ENCODE measurements at regions not wholly inside any gene's neighbourhood (a gene's known extent, or its start where the extent isn't known, plus 50 kb on each side); places are given as distances from the start of the nearest gene placed in this dataset.

GRCh38 chr9:17938035-17938655, 359.3 kb downstream of the SH3GL2 start:
- no peak overlapping the region for H3K4me3 ChIP-seq
- DNase-seq (ENCODE audit: extremely low spot score): no peak
- H3K4me1 ChIP-seq: peaks cover 0 to 13% (median 10%) of the 10 kb centered on the region in 4 donors
- H3K9me3 ChIP-seq: no peaks in the 10 kb centered on the region
- H3K27ac ChIP-seq (replicated peaks in 1 of 4): no peak overlapping the region
- H3K36me3 ChIP-seq: no peaks in the 10 kb centered on the region
- no peaks in the 10 kb centered on the region for H3K27me3 ChIP-seq
- intact Hi-C loops (cut with DNase I): no loop called here
- WGBS: 67% methylated on average over 8 of the region's 8 CpGs
- TF ChIP-seq EP300 (IDR thresholded peaks at IDR 0.05): no peak
- TF ChIP-seq POLR2A (IDR thresholded peaks at IDR 0.05; ENCODE audit: low read depth): no peak
- TF ChIP-seq, protein P1, sequence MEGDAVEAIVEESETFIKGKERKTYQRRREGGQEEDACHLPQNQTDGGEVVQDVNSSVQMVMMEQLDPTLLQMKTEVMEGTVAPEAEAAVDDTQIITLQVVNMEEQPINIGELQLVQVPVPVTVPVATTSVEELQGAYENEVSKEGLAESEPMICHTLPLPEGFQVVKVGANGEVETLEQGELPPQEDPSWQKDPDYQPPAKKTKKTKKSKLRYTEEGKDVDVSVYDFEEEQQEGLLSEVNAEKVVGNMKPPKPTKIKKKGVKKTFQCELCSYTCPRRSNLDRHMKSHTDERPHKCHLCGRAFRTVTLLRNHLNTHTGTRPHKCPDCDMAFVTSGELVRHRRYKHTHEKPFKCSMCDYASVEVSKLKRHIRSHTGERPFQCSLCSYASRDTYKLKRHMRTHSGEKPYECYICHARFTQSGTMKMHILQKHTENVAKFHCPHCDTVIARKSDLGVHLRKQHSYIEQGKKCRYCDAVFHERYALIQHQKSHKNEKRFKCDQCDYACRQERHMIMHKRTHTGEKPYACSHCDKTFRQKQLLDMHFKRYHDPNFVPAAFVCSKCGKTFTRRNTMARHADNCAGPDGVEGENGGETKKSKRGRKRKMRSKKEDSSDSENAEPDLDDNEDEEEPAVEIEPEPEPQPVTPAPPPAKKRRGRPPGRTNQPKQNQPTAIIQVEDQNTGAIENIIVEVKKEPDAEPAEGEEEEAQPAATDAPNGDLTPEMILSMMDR (IDR thresholded peaks at IDR 0.05): no peak
- no peak for TF ChIP-seq POLR2AphosphoS5 (IDR thresholded peaks at IDR 0.05)

DNA sequence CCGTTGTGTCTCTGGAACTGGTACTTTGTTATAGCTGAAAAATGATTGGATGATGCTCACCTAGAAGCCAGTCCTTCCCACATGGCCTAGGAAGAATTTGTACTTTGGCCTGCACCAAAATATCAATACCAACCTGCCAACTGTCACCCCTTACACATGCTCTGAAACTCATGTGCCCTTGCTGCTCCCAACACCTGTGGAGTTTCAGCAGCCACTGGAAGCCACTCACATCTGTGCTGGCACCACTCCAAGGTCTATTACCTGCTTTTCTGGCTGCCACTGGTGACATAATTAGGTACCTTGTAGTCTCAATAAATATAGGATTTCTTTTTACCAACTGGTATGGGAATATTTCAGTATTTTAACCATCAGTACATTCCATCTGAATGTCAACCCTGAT, 363.6 kb downstream of the SH3GL2 start:
- H3K27ac ChIP-seq (replicated peaks in 1 of 4): no peak overlapping the region
- WGBS: 93% methylated on average over 1 of the region's 1 CpG
- intact Hi-C loops (cut with DNase I): no loop called here
- no peaks in the 10 kb centered on the region for H3K9me3 ChIP-seq
- no peak for DNase-seq (ENCODE audit: extremely low spot score)
- TF ChIP-seq, protein P1 (IDR thresholded peaks at IDR 0.05): no peak
- no peak for TF ChIP-seq POLR2AphosphoS5 (IDR thresholded peaks at IDR 0.05)
- no peak for TF ChIP-seq EP300 (IDR thresholded peaks at IDR 0.05)
- TF ChIP-seq POLR2A (IDR thresholded peaks at IDR 0.05; ENCODE audit: low read depth): no peak
- no peaks in the 10 kb centered on the region for H3K27me3 ChIP-seq
- H3K4me1 ChIP-seq: peaks cover 0 to 13% (median 8%) of the 10 kb centered on the region in 4 donors
- H3K36me3 ChIP-seq: no peaks in the 10 kb centered on the region
- H3K4me3 ChIP-seq: no peak overlapping the region

DNA sequence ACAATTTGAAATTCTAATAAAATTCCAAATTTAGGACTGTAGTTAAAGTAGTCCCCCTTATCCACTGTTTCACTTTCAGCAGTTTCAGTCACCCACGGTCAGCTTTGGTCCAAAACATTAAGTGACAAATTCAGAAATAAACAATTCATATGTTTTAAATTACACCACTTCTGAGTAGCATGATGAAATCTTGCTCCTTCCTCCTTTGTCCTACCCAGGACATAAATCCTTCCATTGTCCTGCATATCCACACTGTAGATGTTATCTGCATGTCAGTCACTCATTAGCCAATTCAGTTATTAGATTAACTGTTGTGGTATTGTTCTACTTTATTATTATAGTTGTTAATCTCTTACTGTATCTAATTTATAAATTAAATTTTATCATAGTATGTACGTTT, 376.5 kb downstream of the SH3GL2 start:
- no peaks in the 10 kb centered on the region for H3K36me3 ChIP-seq
- no peak for DNase-seq (ENCODE audit: extremely low spot score)
- peak overlapping the region in 2 of 4 donors; percentile 18 to 78 for H3K27ac ChIP-seq (replicated peaks in 1 of 4)
- no peaks in the 10 kb centered on the region for H3K9me3 ChIP-seq
- H3K4me1 ChIP-seq: peaks cover 0 to 69% (median 28%) of the 10 kb centered on the region in 4 donors
- H3K4me3 ChIP-seq: no peak overlapping the region
- H3K27me3 ChIP-seq: no peaks in the 10 kb centered on the region
- intact Hi-C loops (cut with DNase I): no loop called here
- TF ChIP-seq EP300 (IDR thresholded peaks at IDR 0.05) (no peak), POLR2A (IDR thresholded peaks at IDR 0.05; ENCODE audit: low read depth) (no peak), POLR2AphosphoS5 (IDR thresholded peaks at IDR 0.05) (no peak)
- TF ChIP-seq, protein P1 (IDR thresholded peaks at IDR 0.05): no peak
- WGBS: 76% methylated on average over 2 of the region's 2 CpGs

DNA sequence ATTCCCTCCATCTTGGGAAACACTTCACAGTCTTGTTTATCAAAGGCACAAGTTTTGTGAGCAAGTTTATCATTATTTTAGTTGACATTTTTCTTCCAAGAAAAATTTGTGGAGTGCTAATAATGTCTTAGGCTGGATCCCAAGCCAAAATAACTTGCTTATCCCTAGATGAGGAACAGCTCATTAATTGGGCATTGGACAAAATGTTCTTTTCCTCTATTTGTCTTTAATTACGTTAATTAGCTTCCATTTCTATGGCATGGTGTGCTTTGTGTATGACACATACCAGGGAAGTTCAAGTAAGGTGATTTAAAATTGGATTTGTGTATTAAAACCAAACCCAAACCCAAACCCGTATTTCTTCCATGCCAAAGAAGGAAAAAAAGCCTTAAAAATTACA, 379.5 kb downstream of the SH3GL2 start:
- H3K9me3 ChIP-seq: no peaks in the 10 kb centered on the region
- H3K27me3 ChIP-seq: no peaks in the 10 kb centered on the region
- peaks cover 0 to 85% (median 42%) of the 10 kb centered on the region in 4 donors for H3K4me1 ChIP-seq
- 42% methylated on average over 2 of the region's 2 CpGs for WGBS
- H3K4me3 ChIP-seq: no peak overlapping the region
- H3K27ac ChIP-seq (replicated peaks in 1 of 4): peak overlapping the region; percentile 49 to 78 (median 52)
- no peak for DNase-seq (ENCODE audit: extremely low spot score)
- intact Hi-C loops (cut with DNase I): no loop called here
- no peaks in the 10 kb centered on the region for H3K36me3 ChIP-seq
- TF ChIP-seq POLR2AphosphoS5 (IDR thresholded peaks at IDR 0.05) (peak in 1 of 2 donors; percentile 26), EP300 (IDR thresholded peaks at IDR 0.05) (peak; percentile 54), POLR2A (IDR thresholded peaks at IDR 0.05; ENCODE audit: low read depth) (no peak)

- Histone ChIP-seq H3K27ac (replicated peaks in 1 of 4) (peak overlapping the region; percentile 63 to 78 (median 66)), H3K4me1 (peaks cover 0 to 73% (median 35%) of the 10 kb centered on the region in 4 donors), H3K27me3 (no peaks in the 10 kb centered on the region), H3K36me3 (no peaks in the 10 kb centered on the region), H3K4me3 (no peak overlapping the region), H3K9me3 (no peaks in the 10 kb centered on the region)
- intact Hi-C loops (cut with DNase I): no loop called here
- DNase-seq (ENCODE audit: extremely low spot score): no peak
- WGBS: 21% methylated on average over 3 of the region's 3 CpGs
- no peak for TF ChIP-seq POLR2A (IDR thresholded peaks at IDR 0.05; ENCODE audit: low read depth)
- no peak for TF ChIP-seq EP300 (IDR thresholded peaks at IDR 0.05)
- peak; percentile 6 to 33 for TF ChIP-seq POLR2AphosphoS5 (IDR thresholded peaks at IDR 0.05)
- TF ChIP-seq, protein P1 (IDR thresholded peaks at IDR 0.05): no peak
Observed at GRCh38 chr9:17962747-17963146, 383.9 kb downstream of the SH3GL2 start.
